IMR-90 (cell line): ENCODE measurements at regions not wholly inside any gene's neighbourhood (a gene's known extent, or its start where the extent isn't known, plus 50 kb on each side); places are given as distances from the start of the nearest gene placed in this dataset.

Source experiments
- BHLHE40 ChIP-seq: fragments of 150-350 bp; IDR thresholded peaks from 2 replicates; pipeline ENCODE4 v1.6.1; 2016; ENCODE audit warnings: mild to moderate bottlenecking, low read depth, low read length
- CEBPB ChIP-seq: IDR thresholded peaks from 2 replicates; pipeline ENCODE4 v1.6.1; 2012; ENCODE audit warnings: low read depth, low read length, improper control_type of control experiment
- FOS ChIP-seq: fragments of 150-350 bp; IDR thresholded peaks from 2 replicates; pipeline ENCODE4 v1.6.1; 2016; ENCODE audit warnings: low read depth, low read length
- MAZ ChIP-seq: IDR thresholded peaks from 2 replicates; pipeline ENCODE4 v1.6.1; 2012; ENCODE audit warnings: low read depth, mild to moderate bottlenecking, low read length, improper control_type of control experiment, moderate library complexity, borderline replicate concordance
- MXI1 ChIP-seq: IDR thresholded peaks from 2 replicates; pipeline ENCODE4 v1.6.1; 2012; ENCODE audit warnings: low read depth, mild to moderate bottlenecking, low read length, moderate library complexity, borderline replicate concordance
- POLR2A ChIP-seq: IDR thresholded peaks from 2 replicates; pipeline ENCODE4 v1.6.1; 2012; ENCODE audit warnings: mild to moderate bottlenecking, low read depth, low read length
- TF ChIP-seq, protein P1 (sequence below): conservative IDR thresholded peaks from 2 replicates; pipeline ENCODE4 v1.5.1; 2012; ENCODE audit warnings: mild to moderate bottlenecking, low read depth, low read length, improper control_type of control experiment
- TF ChIP-seq, protein P2 (sequence below): fragments of 150-350 bp; IDR thresholded peaks from 2 replicates; pipeline ENCODE4 v1.6.1; 2017; ENCODE audit warnings: mild to moderate bottlenecking, antibody characterized with exemption, low read length, low read depth

DNA sequence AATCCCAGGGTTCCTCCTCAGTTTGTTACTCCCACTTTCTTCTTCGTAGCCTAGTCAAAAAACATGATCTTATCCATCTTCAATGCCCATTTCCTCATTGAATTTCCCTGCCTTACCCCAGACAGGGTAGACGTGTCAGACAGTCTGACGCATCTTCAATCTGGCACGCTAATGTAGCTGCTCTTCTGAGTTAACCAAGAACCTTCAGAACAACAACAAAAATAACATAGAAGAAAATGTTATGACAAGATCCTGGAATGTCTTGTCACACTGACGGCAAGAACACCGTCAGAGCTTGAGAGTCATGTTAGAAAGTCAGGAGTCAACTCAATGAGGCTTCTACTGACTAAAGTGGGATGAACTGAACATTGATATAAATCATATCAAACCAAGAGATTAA is 122.7 kb upstream of the SPDL1 start:
- TF ChIP-seq CEBPB (no peak), POLR2A (no peak), FOS (no peak), MAZ (no peak), MXI1 (no peak), BHLHE40 (no peak)
- TF ChIP-seq, protein P1, sequence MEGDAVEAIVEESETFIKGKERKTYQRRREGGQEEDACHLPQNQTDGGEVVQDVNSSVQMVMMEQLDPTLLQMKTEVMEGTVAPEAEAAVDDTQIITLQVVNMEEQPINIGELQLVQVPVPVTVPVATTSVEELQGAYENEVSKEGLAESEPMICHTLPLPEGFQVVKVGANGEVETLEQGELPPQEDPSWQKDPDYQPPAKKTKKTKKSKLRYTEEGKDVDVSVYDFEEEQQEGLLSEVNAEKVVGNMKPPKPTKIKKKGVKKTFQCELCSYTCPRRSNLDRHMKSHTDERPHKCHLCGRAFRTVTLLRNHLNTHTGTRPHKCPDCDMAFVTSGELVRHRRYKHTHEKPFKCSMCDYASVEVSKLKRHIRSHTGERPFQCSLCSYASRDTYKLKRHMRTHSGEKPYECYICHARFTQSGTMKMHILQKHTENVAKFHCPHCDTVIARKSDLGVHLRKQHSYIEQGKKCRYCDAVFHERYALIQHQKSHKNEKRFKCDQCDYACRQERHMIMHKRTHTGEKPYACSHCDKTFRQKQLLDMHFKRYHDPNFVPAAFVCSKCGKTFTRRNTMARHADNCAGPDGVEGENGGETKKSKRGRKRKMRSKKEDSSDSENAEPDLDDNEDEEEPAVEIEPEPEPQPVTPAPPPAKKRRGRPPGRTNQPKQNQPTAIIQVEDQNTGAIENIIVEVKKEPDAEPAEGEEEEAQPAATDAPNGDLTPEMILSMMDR, result no peak
- TF ChIP-seq, protein P2, sequence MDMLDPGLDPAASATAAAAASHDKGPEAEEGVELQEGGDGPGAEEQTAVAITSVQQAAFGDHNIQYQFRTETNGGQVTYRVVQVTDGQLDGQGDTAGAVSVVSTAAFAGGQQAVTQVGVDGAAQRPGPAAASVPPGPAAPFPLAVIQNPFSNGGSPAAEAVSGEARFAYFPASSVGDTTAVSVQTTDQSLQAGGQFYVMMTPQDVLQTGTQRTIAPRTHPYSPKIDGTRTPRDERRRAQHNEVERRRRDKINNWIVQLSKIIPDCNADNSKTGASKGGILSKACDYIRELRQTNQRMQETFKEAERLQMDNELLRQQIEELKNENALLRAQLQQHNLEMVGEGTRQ, result no peak
